IPS-15b (cell line): ENCODE measurements at regions not wholly inside any gene's neighbourhood (a gene's known extent, or its start where the extent isn't known, plus 50 kb on each side); places are given as distances from the start of the nearest gene placed in this dataset.

ENCODE experiments used
- H3K27me3 ChIP-seq: one replicate; pipeline ENCODE4 v1.6.1; 2013; ENCODE audit warnings: low read length; ENCODE audit not compliant: control insufficient read depth, insufficient read depth
- H3K36me3 ChIP-seq: one replicate; pipeline ENCODE4 v1.6.1; 2013; ENCODE audit warnings: low read length; ENCODE audit not compliant: control insufficient read depth, insufficient read depth
- H3K4me1 ChIP-seq: one replicate; pipeline ENCODE4 v1.6.1; 2013; ENCODE audit warnings: mild to moderate bottlenecking, low read length; ENCODE audit not compliant: control insufficient read depth, insufficient read depth
- H3K4me3 ChIP-seq: one replicate; pipeline ENCODE4 v1.5.1; 2013; ENCODE audit warnings: low read depth, low read length
- H3K9ac ChIP-seq: one replicate; pipeline ENCODE4 v1.6.1; 2013; ENCODE audit warnings: low read depth, mild to moderate bottlenecking, low read length
- H3K9me3 ChIP-seq: one replicate; pipeline ENCODE4 v1.6.1; 2013; ENCODE audit warnings: mild to moderate bottlenecking, low read length; ENCODE audit not compliant: control insufficient read depth, insufficient read depth

- H3K27me3 ChIP-seq: no peaks in the 10 kb centered on the region
- no peaks in the 10 kb centered on the region for H3K9me3 ChIP-seq
- H3K4me3 ChIP-seq: no peak overlapping the region
These were observed 1075.9 kb downstream of the BRD1 start for GRCh38 chr22:48751539-48752437.

GRCh38 chr22:48750826-48751440 is 1076.7 kb downstream of the BRD1 start:
- no peaks in the 10 kb centered on the region for H3K9me3 ChIP-seq
- no peak overlapping the region for H3K9ac ChIP-seq
- H3K4me1 ChIP-seq: no peaks in the 10 kb centered on the region
- no peaks in the 10 kb centered on the region for H3K27me3 ChIP-seq
- no peaks in the 10 kb centered on the region for H3K36me3 ChIP-seq
- no peak overlapping the region for H3K4me3 ChIP-seq

More at GRCh38 chr22:48751539-48752437, 1075.9 kb downstream of the BRD1 start:
- Histone ChIP-seq H3K36me3 (no peaks in the 10 kb centered on the region), H3K4me1 (no peaks in the 10 kb centered on the region), H3K9ac (no peak overlapping the region)

- H3K4me3 ChIP-seq: no peak overlapping the region
- H3K36me3 ChIP-seq: no peaks in the 10 kb centered on the region
- no peaks in the 10 kb centered on the region for H3K9me3 ChIP-seq
- H3K27me3 ChIP-seq: no peaks in the 10 kb centered on the region
- H3K4me1 ChIP-seq: no peaks in the 10 kb centered on the region
- no peak overlapping the region for H3K9ac ChIP-seq
These were observed 1077.4 kb downstream of the BRD1 start for GRCh38 chr22:48750282-48750681.

GRCh38 chr22:48749555-48750227 is 1078.0 kb downstream of the BRD1 start:
- H3K9ac ChIP-seq: no peak overlapping the region
- H3K4me3 ChIP-seq: no peak overlapping the region
- H3K36me3 ChIP-seq: no peaks in the 10 kb centered on the region
- H3K27me3 ChIP-seq: no peaks in the 10 kb centered on the region
- H3K9me3 ChIP-seq: no peaks in the 10 kb centered on the region
- H3K4me1 ChIP-seq: no peaks in the 10 kb centered on the region

- H3K9me3 ChIP-seq: no peaks in the 10 kb centered on the region
- H3K9ac ChIP-seq: no peak overlapping the region
- H3K4me3 ChIP-seq: no peak overlapping the region
- H3K27me3 ChIP-seq: no peaks in the 10 kb centered on the region
- no peaks in the 10 kb centered on the region for H3K36me3 ChIP-seq
- no peaks in the 10 kb centered on the region for H3K4me1 ChIP-seq
These were observed 1078.7 kb downstream of the BRD1 start for GRCh38 chr22:48748860-48749554.

GRCh38 chr22:48748113-48748859 is 1079.4 kb downstream of the BRD1 start:
- H3K9ac ChIP-seq: no peak overlapping the region
- no peaks in the 10 kb centered on the region for H3K36me3 ChIP-seq
- H3K4me1 ChIP-seq: no peaks in the 10 kb centered on the region
- no peak overlapping the region for H3K4me3 ChIP-seq
- no peaks in the 10 kb centered on the region for H3K27me3 ChIP-seq
- no peaks in the 10 kb centered on the region for H3K9me3 ChIP-seq

- no peak overlapping the region for H3K4me3 ChIP-seq
- no peaks in the 10 kb centered on the region for H3K9me3 ChIP-seq
- no peaks in the 10 kb centered on the region for H3K36me3 ChIP-seq
- no peaks in the 10 kb centered on the region for H3K4me1 ChIP-seq
- H3K27me3 ChIP-seq: no peaks in the 10 kb centered on the region
- no peak overlapping the region for H3K9ac ChIP-seq
These were observed 1080.8 kb downstream of the BRD1 start for GRCh38 chr22:48746789-48747425.

GRCh38 chr22:48745842-48746788 is 1081.6 kb downstream of the BRD1 start:
- H3K36me3 ChIP-seq: no peaks in the 10 kb centered on the region

GRCh38 chr22:48744967-48745841 is 1082.5 kb downstream of the BRD1 start:
- Histone ChIP-seq H3K9me3 (no peaks in the 10 kb centered on the region), H3K4me3 (no peak overlapping the region), H3K9ac (no peak overlapping the region), H3K36me3 (no peaks in the 10 kb centered on the region), H3K4me1 (no peaks in the 10 kb centered on the region), H3K27me3 (no peaks in the 10 kb centered on the region)

More at GRCh38 chr22:48745842-48746788, 1081.6 kb downstream of the BRD1 start:
- no peak overlapping the region for H3K9ac ChIP-seq
- H3K4me1 ChIP-seq: no peaks in the 10 kb centered on the region
- no peaks in the 10 kb centered on the region for H3K27me3 ChIP-seq
- no peaks in the 10 kb centered on the region for H3K9me3 ChIP-seq
- no peak overlapping the region for H3K4me3 ChIP-seq
